ENCODE measurements at regions not wholly inside any gene's neighbourhood (a gene's known extent, or its start where the extent isn't known, plus 50 kb on each side); places are given as distances from the start of the nearest gene placed in this dataset.
A peak's percentile ranks its signal among the peaks of the same experiment; 100 is the strongest.

DNA sequence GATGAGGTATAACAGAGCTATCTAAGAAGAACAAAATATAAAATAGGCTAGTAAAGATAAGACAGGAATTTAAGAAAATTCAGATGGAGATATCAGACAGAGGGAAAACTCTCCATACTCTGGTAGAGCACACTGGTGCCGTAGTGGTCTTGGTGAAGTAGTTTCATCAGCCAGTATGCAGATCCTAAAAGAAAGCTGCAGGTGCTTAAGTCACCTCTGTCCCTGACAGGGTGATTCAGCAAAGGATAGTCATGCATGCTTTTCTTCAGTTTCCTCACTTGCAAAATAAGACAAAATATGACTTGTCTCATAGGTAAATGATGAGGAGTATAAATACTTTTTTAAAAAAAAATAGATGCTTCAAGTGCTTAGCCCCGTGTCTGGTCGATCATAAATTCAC lies 794.9 kb downstream of the TNS3 start:
- TF ChIP-seq, protein P1, sequence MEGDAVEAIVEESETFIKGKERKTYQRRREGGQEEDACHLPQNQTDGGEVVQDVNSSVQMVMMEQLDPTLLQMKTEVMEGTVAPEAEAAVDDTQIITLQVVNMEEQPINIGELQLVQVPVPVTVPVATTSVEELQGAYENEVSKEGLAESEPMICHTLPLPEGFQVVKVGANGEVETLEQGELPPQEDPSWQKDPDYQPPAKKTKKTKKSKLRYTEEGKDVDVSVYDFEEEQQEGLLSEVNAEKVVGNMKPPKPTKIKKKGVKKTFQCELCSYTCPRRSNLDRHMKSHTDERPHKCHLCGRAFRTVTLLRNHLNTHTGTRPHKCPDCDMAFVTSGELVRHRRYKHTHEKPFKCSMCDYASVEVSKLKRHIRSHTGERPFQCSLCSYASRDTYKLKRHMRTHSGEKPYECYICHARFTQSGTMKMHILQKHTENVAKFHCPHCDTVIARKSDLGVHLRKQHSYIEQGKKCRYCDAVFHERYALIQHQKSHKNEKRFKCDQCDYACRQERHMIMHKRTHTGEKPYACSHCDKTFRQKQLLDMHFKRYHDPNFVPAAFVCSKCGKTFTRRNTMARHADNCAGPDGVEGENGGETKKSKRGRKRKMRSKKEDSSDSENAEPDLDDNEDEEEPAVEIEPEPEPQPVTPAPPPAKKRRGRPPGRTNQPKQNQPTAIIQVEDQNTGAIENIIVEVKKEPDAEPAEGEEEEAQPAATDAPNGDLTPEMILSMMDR (IDR thresholded peaks at IDR 0.05; ENCODE audit: unreplicated experiment) = no peak
- peaks cover 6% of the 10 kb centered on the region for H3K36me3 Mint-ChIP-seq (ENCODE audit: insufficient read depth, unreplicated experiment)
- peak overlapping the region; percentile 95 for H3K27ac Mint-ChIP-seq (ENCODE audit: unreplicated experiment)
- no peak for DNase-seq
- H3K4me3 Mint-ChIP-seq (ENCODE audit: low read depth, unreplicated experiment) = no peak overlapping the region
- H3K4me1 Mint-ChIP-seq (ENCODE audit: low read depth, unreplicated experiment) = peaks cover 29% of the 10 kb centered on the region
- intact Hi-C loops (cut with micrococcal nuclease; ENCODE audit: unreplicated experiment) = loop anchor here (1.0 to 5.0 kb wide), 4 partner anchors 91 to 302 kb away; no protein-coding TSS in a partner anchor
- BruUV-seq (replicated peaks) = no TSS peak
- no peaks in the 10 kb centered on the region for H3K9me3 Mint-ChIP-seq (ENCODE audit: low read depth, unreplicated experiment)
- H3K27me3 Mint-ChIP-seq (ENCODE audit: unreplicated experiment) = no peaks in the 10 kb centered on the region
- CTCF ChIA-PET = interaction anchor here (0.7 kb wide), 1 partner anchor 98 kb away, joined by 5 read pairs; no protein-coding TSS in a partner anchor

DNA sequence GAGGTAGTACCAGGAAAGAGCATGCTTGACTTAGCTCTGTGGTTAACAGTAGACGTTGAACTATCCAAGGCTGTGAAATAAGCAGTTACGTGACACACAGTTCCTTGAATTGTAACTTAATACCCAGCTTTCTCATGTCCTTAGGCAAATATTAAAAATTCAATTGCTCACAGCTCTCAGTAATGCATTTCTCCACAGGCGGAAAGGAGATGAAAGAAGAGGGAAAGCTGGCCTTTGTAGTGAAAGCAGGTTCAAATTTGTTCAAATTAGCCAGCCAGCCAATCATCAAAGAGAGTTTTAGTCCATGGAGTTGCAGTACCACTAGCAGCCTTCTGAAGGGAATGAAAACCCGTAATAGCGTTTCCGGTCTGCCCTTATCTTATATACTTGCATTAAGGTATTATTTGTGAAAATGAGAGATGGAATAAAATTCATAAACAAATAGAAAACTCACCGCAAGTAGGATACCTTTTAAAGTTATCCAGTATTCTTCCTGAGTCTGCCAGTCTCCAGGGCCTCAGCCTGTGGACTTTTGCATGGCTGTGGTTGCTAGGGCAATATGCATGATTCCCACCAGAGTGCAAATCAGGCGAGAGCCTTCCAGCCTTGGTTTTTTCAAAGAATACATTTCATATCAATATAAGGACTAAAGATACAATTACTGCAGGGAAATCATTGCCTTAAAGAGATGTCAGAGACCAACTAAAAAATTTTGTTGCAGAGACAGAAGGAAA lies 795.5 kb downstream of the TNS3 start:
- Mint-ChIP-seq H3K27ac (ENCODE audit: unreplicated experiment) (peak overlapping the region; percentile 95), H3K27me3 (ENCODE audit: unreplicated experiment) (no peaks in the 10 kb centered on the region), H3K9me3 (ENCODE audit: low read depth, unreplicated experiment) (no peaks in the 10 kb centered on the region), H3K4me1 (ENCODE audit: low read depth, unreplicated experiment) (peaks cover 29% of the 10 kb centered on the region), H3K36me3 (ENCODE audit: insufficient read depth, unreplicated experiment) (peaks cover 6% of the 10 kb centered on the region), H3K4me3 (ENCODE audit: low read depth, unreplicated experiment) (peak overlapping the region; percentile 45)
- CTCF ChIA-PET = interaction anchor here (0.6 to 2.4 kb wide), 9 partner anchors 10 to 864 kb away, joined by 3 to 10 read pairs (median 4); no protein-coding TSS in a partner anchor
- TF ChIP-seq, protein P1 (IDR thresholded peaks at IDR 0.05; ENCODE audit: unreplicated experiment) = no peak
- intact Hi-C loops (cut with micrococcal nuclease; ENCODE audit: unreplicated experiment) = loop anchor here (1.0 to 5.0 kb wide), 4 partner anchors 90 to 302 kb away; no protein-coding TSS in a partner anchor
- peak; percentile 69 for DNase-seq
- BruUV-seq (replicated peaks) = no TSS peak

DNA sequence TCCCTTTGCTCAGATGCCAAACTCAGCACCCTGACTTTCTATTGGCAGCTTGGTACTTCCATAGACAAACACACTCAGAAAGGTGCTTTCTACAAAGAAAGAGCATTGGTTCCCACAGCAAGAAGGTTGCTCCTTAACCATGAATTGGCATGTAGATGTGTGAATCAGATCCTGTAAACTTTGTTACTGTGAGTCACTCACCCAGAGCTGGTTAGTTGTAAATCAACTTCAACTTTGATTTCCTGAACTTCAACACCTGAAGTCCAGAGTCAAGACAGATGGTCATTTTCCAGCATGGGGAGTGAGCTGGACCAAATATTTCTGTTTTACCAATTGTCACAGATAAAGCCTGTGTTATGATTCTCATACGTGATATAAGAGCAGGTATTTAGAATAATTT lies 797.2 kb downstream of the TNS3 start:
- TF ChIP-seq, protein P1 (IDR thresholded peaks at IDR 0.05; ENCODE audit: unreplicated experiment) = no peak
- peaks cover 29% of the 10 kb centered on the region for H3K4me1 Mint-ChIP-seq (ENCODE audit: low read depth, unreplicated experiment)
- H3K36me3 Mint-ChIP-seq (ENCODE audit: insufficient read depth, unreplicated experiment) = peaks cover 6% of the 10 kb centered on the region
- peaks cover 5% of the 10 kb centered on the region for H3K9me3 Mint-ChIP-seq (ENCODE audit: low read depth, unreplicated experiment)
- peak; percentile 58 for DNase-seq
- peak overlapping the region; percentile 95 for H3K27ac Mint-ChIP-seq (ENCODE audit: unreplicated experiment)
- BruUV-seq (replicated peaks) = no TSS peak
- H3K27me3 Mint-ChIP-seq (ENCODE audit: unreplicated experiment) = no peaks in the 10 kb centered on the region
- no peak overlapping the region for H3K4me3 Mint-ChIP-seq (ENCODE audit: low read depth, unreplicated experiment)
- intact Hi-C loops (cut with micrococcal nuclease; ENCODE audit: unreplicated experiment) = loop anchor here (1.0 to 5.0 kb wide), 4 partner anchors 20 to 292 kb away; no protein-coding TSS in a partner anchor
- CTCF ChIA-PET = interaction anchor here (2.4 kb wide), 1 partner anchor 90 kb away, joined by 10 read pairs; no protein-coding TSS in a partner anchor

DNA sequence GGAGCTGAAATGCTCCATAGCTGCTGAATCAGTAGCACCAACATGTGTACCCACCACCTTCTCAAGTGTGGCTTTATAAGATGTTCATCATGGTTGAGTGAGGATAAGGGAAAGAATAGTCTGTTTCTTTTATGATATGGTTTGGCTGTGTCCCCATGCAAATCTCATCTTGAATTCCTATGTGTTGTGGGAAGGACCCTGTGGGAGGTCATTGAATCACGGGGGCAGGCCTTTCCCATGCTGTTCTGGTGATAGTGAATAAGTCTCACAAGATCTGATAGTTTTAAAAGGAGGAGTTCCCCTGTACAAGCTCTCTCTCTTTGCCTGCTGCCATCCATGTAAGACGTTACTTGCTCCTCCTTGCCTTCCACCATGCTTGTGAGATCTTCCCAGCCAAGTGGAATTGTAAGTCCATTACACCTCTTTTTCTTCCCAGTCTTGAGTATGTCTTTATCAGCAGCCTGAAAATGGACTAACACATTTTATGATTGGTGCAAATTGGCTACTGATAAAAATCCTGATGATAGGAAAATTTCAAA lies 799.9 kb downstream of the TNS3 start:
- peaks cover 24% of the 10 kb centered on the region for H3K4me1 Mint-ChIP-seq (ENCODE audit: low read depth, unreplicated experiment)
- peaks cover 11% of the 10 kb centered on the region for H3K9me3 Mint-ChIP-seq (ENCODE audit: low read depth, unreplicated experiment)
- H3K36me3 Mint-ChIP-seq (ENCODE audit: insufficient read depth, unreplicated experiment) = peaks cover 6% of the 10 kb centered on the region
- CTCF ChIA-PET = no interaction called here
- no peak for DNase-seq
- no peaks in the 10 kb centered on the region for H3K27me3 Mint-ChIP-seq (ENCODE audit: unreplicated experiment)
- TF ChIP-seq, protein P1 (IDR thresholded peaks at IDR 0.05; ENCODE audit: unreplicated experiment) = no peak
- no TSS peak for BruUV-seq (replicated peaks)
- intact Hi-C loops (cut with micrococcal nuclease; ENCODE audit: unreplicated experiment) = no loop called here
- no peak overlapping the region for H3K27ac Mint-ChIP-seq (ENCODE audit: unreplicated experiment)
- H3K4me3 Mint-ChIP-seq (ENCODE audit: low read depth, unreplicated experiment) = no peak overlapping the region

Data from Calu3 (cell line).